ENCODE measurements at regions not wholly inside any gene's neighbourhood (a gene's known extent, or its start where the extent isn't known, plus 50 kb on each side); places are given as distances from the start of the nearest gene placed in this dataset.

- DNase-seq (ENCODE audit: extremely low read depth, low read depth): no peak
- TF ChIP-seq, protein P1, sequence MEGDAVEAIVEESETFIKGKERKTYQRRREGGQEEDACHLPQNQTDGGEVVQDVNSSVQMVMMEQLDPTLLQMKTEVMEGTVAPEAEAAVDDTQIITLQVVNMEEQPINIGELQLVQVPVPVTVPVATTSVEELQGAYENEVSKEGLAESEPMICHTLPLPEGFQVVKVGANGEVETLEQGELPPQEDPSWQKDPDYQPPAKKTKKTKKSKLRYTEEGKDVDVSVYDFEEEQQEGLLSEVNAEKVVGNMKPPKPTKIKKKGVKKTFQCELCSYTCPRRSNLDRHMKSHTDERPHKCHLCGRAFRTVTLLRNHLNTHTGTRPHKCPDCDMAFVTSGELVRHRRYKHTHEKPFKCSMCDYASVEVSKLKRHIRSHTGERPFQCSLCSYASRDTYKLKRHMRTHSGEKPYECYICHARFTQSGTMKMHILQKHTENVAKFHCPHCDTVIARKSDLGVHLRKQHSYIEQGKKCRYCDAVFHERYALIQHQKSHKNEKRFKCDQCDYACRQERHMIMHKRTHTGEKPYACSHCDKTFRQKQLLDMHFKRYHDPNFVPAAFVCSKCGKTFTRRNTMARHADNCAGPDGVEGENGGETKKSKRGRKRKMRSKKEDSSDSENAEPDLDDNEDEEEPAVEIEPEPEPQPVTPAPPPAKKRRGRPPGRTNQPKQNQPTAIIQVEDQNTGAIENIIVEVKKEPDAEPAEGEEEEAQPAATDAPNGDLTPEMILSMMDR (IDR thresholded peaks at IDR 0.05; ENCODE audit: low read depth, low read length): no peak
Measured at GRCh38 chr16:8087597-8088289, 502.6 kb downstream of the TMEM114 start.

DNA sequence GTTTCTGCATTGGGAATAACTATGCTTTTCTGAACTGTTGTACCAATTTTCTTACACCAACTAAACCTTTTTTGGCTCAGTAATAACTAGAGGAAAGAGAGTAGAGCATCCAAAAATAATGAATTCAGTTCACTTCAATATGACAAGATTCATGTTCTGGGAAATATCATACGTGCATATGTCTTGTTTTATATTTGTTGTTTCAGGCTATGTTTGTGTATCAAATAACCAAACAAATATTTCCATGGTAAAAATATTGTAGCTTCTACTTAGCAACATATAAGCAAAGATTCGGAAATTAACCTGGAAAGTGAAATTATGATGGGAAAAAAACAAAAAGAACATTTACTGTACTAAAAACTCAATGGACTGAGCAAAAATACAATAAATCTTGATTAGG is 503.2 kb downstream of the TMEM114 start:
- no peak for DNase-seq (ENCODE audit: extremely low read depth, low read depth)
- TF ChIP-seq, protein P1 (IDR thresholded peaks at IDR 0.05; ENCODE audit: low read depth, low read length): no peak

DNA sequence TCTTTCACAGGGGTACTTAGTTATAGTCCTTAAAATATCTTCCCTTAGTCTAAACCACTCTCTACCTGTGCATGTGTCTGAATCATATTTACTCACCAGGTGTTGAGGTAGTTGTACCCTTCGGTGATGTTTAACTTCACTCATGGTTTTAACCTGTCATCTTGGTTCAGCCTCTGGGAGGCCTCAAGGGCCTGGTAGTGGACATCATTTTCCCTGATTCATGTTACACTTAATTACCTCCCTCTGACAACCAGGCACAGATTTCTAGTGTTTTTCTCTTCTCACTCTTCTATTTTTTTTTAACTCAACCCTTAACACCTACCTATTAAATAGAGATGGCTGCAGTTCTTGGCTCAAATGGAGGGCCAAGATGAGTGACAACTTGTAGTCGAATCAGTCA is 505.4 kb downstream of the TMEM114 start:
- TF ChIP-seq, protein P1 (IDR thresholded peaks at IDR 0.05; ENCODE audit: low read depth, low read length): no peak
- no peak for DNase-seq (ENCODE audit: extremely low read depth, low read depth)

DNA sequence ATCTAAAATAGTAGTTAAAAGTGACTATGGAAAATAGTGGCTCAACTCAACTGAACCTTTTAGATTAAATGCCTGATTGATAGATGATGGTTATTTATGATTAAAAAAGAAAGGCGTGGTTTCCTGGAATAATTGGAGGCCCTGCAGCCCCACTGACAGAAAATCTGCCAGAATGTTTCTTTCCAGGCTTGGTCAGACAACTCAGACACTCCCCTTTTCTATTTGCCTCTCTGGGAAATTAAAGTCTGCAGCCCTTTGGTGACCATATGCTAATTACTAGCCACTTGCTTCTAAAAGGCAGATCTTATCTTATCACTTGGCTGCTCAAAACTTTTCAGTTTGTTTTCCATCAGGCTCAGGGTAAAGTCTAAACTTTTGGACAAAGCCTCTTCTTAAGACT is 506.0 kb downstream of the TMEM114 start:
- DNase-seq (ENCODE audit: extremely low read depth, low read depth): no peak

GRCh38 chr16:8083560-8083959 is 506.8 kb downstream of the TMEM114 start:
- TF ChIP-seq, protein P1 (IDR thresholded peaks at IDR 0.05; ENCODE audit: low read depth, low read length): no peak
- DNase-seq (ENCODE audit: extremely low read depth, low read depth): no peak

More for the DNA sequence above, 506.0 kb downstream of the TMEM114 start:
- TF ChIP-seq, protein P1 (IDR thresholded peaks at IDR 0.05; ENCODE audit: low read depth, low read length): no peak

GRCh38 chr16:8080817-8081216 is 509.5 kb downstream of the TMEM114 start:
- TF ChIP-seq, protein P1 (IDR thresholded peaks at IDR 0.05; ENCODE audit: low read depth, low read length): no peak
- DNase-seq (ENCODE audit: extremely low read depth, low read depth): no peak

- DNase-seq (ENCODE audit: extremely low read depth, low read depth): no peak
Measured at GRCh38 chr16:8075271-8075670, 515.0 kb downstream of the TMEM114 start.

More at GRCh38 chr16:8075271-8075670, 515.0 kb downstream of the TMEM114 start:
- TF ChIP-seq, protein P1 (IDR thresholded peaks at IDR 0.05; ENCODE audit: low read depth, low read length): no peak
